ENCODE measurements at regions not wholly inside any gene's neighbourhood (a gene's known extent, or its start where the extent isn't known, plus 50 kb on each side); places are given as distances from the start of the nearest gene placed in this dataset.

DNA sequence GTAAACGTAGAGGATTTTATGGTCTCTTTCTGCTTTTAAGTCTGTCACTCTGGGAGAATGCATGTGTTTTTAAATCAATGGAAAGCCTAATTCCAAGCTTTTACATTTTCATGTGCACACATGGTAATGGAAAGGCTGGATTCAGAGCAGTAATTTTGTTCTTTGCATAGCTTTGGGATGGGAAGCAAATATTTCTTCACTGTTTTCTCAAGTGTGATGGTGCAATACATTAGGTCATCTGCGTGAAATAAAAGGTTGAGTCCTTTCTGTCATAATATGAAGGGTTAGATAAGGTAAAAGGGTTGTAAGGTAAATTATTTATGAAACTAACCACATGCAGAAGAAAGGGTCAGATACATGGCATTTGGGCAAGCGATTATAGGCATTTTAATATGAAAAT lies 88.2 kb upstream of the NR3C1 start:
- H3K27ac ChIP-seq (replicated peaks): no peak overlapping the region
- H3K27me3 ChIP-seq (ENCODE audit: insufficient read depth, poor library complexity, severe bottlenecking): no peaks in the 10 kb centered on the region
- H3K4me3 ChIP-seq (replicated peaks; ENCODE audit: insufficient read depth, low read length): no peak overlapping the region
- TF ChIP-seq, protein P1, sequence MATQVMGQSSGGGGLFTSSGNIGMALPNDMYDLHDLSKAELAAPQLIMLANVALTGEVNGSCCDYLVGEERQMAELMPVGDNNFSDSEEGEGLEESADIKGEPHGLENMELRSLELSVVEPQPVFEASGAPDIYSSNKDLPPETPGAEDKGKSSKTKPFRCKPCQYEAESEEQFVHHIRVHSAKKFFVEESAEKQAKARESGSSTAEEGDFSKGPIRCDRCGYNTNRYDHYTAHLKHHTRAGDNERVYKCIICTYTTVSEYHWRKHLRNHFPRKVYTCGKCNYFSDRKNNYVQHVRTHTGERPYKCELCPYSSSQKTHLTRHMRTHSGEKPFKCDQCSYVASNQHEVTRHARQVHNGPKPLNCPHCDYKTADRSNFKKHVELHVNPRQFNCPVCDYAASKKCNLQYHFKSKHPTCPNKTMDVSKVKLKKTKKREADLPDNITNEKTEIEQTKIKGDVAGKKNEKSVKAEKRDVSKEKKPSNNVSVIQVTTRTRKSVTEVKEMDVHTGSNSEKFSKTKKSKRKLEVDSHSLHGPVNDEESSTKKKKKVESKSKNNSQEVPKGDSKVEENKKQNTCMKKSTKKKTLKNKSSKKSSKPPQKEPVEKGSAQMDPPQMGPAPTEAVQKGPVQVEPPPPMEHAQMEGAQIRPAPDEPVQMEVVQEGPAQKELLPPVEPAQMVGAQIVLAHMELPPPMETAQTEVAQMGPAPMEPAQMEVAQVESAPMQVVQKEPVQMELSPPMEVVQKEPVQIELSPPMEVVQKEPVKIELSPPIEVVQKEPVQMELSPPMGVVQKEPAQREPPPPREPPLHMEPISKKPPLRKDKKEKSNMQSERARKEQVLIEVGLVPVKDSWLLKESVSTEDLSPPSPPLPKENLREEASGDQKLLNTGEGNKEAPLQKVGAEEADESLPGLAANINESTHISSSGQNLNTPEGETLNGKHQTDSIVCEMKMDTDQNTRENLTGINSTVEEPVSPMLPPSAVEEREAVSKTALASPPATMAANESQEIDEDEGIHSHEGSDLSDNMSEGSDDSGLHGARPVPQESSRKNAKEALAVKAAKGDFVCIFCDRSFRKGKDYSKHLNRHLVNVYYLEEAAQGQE (IDR thresholded peaks at IDR 0.05; ENCODE audit: insufficient replicate concordance, low read depth): no peak
- TF ChIP-seq POLR2AphosphoS5 (IDR thresholded peaks at IDR 0.05; ENCODE audit: low read depth): no peak
- TF ChIP-seq, protein P2, sequence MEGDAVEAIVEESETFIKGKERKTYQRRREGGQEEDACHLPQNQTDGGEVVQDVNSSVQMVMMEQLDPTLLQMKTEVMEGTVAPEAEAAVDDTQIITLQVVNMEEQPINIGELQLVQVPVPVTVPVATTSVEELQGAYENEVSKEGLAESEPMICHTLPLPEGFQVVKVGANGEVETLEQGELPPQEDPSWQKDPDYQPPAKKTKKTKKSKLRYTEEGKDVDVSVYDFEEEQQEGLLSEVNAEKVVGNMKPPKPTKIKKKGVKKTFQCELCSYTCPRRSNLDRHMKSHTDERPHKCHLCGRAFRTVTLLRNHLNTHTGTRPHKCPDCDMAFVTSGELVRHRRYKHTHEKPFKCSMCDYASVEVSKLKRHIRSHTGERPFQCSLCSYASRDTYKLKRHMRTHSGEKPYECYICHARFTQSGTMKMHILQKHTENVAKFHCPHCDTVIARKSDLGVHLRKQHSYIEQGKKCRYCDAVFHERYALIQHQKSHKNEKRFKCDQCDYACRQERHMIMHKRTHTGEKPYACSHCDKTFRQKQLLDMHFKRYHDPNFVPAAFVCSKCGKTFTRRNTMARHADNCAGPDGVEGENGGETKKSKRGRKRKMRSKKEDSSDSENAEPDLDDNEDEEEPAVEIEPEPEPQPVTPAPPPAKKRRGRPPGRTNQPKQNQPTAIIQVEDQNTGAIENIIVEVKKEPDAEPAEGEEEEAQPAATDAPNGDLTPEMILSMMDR (IDR thresholded peaks at IDR 0.05; ENCODE audit: insufficient read depth, low read length): no peak
- TF ChIP-seq SPI1 (IDR thresholded peaks at IDR 0.05; ENCODE audit: borderline replicate concordance, low read depth): no peak
- no peak for TF ChIP-seq GABPA (IDR thresholded peaks at IDR 0.05; ENCODE audit: low read depth)
- DNase-seq (ENCODE audit: low read depth in 1 of 2, low spot score in 1 of 2): peak in 1 of 2 experiments; percentile 25

DNA sequence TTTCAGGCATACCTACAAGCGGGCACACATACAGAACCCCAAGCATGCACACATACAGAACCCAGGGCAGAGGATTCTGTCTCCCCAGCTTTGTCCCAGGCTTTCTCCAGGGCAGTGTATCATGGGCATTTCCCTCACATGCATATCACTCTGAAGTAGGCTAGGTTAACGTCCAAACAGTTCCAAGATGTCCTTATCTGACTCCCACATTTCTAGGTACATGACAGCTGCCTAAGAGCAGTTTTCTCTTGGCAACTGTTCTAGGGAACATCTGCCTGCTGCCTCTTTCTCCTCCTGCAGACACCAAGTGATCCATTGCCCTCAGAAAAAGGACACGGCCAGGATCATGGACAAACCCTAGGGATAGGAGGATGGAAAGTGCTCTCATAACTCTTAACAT lies 84.9 kb upstream of the NR3C1 start:
- no peak for DNase-seq (ENCODE audit: low read depth in 1 of 2, low spot score in 1 of 2)
- Histone ChIP-seq H3K4me3 (replicated peaks; ENCODE audit: insufficient read depth, low read length) (no peak overlapping the region), H3K27me3 (ENCODE audit: insufficient read depth, poor library complexity, severe bottlenecking) (no peaks in the 10 kb centered on the region), H3K27ac (replicated peaks) (no peak overlapping the region)
- TF ChIP-seq, protein P1 (IDR thresholded peaks at IDR 0.05; ENCODE audit: insufficient replicate concordance, low read depth): no peak
- TF ChIP-seq GABPA (IDR thresholded peaks at IDR 0.05; ENCODE audit: low read depth): no peak
- no peak for TF ChIP-seq POLR2AphosphoS5 (IDR thresholded peaks at IDR 0.05; ENCODE audit: low read depth)
- TF ChIP-seq SPI1 (IDR thresholded peaks at IDR 0.05; ENCODE audit: borderline replicate concordance, low read depth): no peak
- TF ChIP-seq, protein P2 (IDR thresholded peaks at IDR 0.05; ENCODE audit: insufficient read depth, low read length): no peak

DNA sequence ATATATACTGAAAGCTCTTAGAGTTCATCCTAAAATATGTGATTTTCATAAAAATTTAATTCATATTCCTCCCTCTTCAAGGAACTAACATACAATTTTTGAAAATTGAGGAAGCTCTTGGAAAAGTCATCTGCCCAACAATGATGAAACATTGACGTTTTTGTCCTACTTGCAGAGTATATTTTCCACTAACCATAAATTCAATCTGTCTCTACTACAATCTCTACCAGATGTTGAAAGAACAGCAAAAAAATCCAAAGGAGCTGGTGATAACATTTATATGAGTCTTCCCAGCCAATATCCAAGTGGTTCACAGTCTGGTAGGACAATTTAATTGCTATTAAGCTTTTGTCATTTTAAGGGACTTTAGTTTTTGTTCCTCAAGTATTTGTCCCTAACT lies 81.1 kb upstream of the NR3C1 start:
- no peak overlapping the region for H3K27ac ChIP-seq (replicated peaks)
- TF ChIP-seq GABPA (IDR thresholded peaks at IDR 0.05; ENCODE audit: low read depth): no peak
- TF ChIP-seq POLR2AphosphoS5 (IDR thresholded peaks at IDR 0.05; ENCODE audit: low read depth): no peak
- TF ChIP-seq SPI1 (IDR thresholded peaks at IDR 0.05; ENCODE audit: borderline replicate concordance, low read depth): no peak
- no peaks in the 10 kb centered on the region for H3K27me3 ChIP-seq (ENCODE audit: insufficient read depth, poor library complexity, severe bottlenecking)
- no peak overlapping the region for H3K4me3 ChIP-seq (replicated peaks; ENCODE audit: insufficient read depth, low read length)
- no peak for DNase-seq (ENCODE audit: low read depth in 1 of 2, low spot score in 1 of 2)

DNA sequence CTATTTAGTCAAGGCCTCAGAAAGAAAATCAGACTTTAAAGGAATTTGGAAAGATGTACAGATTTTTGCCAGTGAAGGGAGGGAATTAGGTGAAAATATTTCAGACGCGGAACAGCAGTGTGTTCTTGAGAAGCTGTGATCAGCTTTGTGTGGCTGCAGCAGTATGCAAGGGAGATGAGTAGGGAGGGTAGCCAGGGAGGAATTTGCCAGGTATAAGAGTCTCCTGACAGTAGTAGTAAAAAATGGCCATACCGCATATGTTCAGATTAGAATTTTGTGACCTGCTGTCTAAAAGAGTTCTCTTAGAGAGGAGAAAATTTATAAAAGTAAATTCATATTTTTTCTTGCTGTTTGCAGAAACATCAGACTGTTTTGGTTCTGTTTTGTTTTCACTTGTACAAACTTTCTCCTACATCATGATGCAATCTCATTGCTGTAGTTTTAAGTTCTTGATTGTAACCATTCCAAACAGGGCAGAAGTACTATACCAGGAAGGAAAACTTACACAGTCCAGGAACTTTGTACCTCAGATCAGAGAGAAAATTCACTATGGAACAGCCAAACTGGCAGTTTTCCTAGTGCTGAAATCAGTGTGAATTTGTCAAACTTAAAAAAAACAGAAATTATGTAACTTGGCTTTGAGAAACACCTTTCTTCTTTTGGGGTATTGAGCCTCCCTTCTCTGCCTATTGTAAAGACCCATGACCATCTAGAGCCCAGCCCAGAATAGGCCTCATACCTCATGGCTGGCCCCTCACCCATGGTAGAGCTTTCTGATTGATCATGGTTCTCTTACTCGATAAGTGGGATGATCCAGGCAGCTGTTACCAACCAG lies 78.4 kb upstream of the NR3C1 start:
- H3K27me3 ChIP-seq (ENCODE audit: insufficient read depth, poor library complexity, severe bottlenecking): no peaks in the 10 kb centered on the region
- no peak for DNase-seq (ENCODE audit: low read depth in 1 of 2, low spot score in 1 of 2)
- no peak overlapping the region for H3K4me3 ChIP-seq (replicated peaks; ENCODE audit: insufficient read depth, low read length)
- TF ChIP-seq, protein P1 (IDR thresholded peaks at IDR 0.05; ENCODE audit: insufficient replicate concordance, low read depth): no peak
- TF ChIP-seq, protein P2 (IDR thresholded peaks at IDR 0.05; ENCODE audit: insufficient read depth, low read length): no peak
- TF ChIP-seq GABPA (IDR thresholded peaks at IDR 0.05; ENCODE audit: low read depth) (no peak), POLR2AphosphoS5 (IDR thresholded peaks at IDR 0.05; ENCODE audit: low read depth) (no peak), SPI1 (IDR thresholded peaks at IDR 0.05; ENCODE audit: borderline replicate concordance, low read depth) (no peak)
- no peak overlapping the region for H3K27ac ChIP-seq (replicated peaks)

All from HL-60 (cell line).